Fibroblast of villous mesenchyme (primary cell): ENCODE measurements at regions not wholly inside any gene's neighbourhood (a gene's known extent, or its start where the extent isn't known, plus 50 kb on each side); places are given as distances from the start of the nearest gene placed in this dataset.

Source experiments
- DNase-seq: peaks from one replicate; pipeline ENCODE4 v3.0.0-alpha.2; 2010; ENCODE audit warnings: low read depth
- H3K4me3 ChIP-seq: 2 replicates; pipeline ENCODE4 v1.5.1; 2011; ENCODE audit warnings: low read depth, mild to moderate bottlenecking, low read length
- TF ChIP-seq, protein P1 (sequence below): IDR thresholded peaks from 2 replicates; pipeline ENCODE4 v1.5.1; 2012; ENCODE audit warnings: low read depth, mild to moderate bottlenecking, low read length; ENCODE audit not compliant: insufficient read depth

DNA sequence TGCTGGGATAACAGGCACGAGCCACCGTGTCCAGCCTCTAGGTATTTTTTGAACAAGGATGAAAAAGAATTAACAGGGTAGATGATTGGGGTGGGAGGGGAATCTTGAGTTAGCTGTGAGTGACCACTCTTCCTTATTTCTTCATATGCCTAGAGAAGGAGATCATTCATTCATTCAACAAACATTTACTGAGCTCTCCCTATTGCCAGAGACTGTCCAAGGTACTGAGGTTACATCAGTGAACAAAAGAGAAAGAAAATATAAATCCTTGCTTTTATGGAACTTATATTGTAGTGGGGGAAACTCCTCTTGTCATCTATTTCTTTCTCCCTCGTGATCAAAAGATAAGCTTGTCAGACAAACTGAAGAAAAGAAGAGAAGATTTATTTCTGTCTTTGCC is 62.9 kb downstream of the S1PR1 start:
- no peak for DNase-seq
- no peak overlapping the region for H3K4me3 ChIP-seq
- TF ChIP-seq, protein P1, sequence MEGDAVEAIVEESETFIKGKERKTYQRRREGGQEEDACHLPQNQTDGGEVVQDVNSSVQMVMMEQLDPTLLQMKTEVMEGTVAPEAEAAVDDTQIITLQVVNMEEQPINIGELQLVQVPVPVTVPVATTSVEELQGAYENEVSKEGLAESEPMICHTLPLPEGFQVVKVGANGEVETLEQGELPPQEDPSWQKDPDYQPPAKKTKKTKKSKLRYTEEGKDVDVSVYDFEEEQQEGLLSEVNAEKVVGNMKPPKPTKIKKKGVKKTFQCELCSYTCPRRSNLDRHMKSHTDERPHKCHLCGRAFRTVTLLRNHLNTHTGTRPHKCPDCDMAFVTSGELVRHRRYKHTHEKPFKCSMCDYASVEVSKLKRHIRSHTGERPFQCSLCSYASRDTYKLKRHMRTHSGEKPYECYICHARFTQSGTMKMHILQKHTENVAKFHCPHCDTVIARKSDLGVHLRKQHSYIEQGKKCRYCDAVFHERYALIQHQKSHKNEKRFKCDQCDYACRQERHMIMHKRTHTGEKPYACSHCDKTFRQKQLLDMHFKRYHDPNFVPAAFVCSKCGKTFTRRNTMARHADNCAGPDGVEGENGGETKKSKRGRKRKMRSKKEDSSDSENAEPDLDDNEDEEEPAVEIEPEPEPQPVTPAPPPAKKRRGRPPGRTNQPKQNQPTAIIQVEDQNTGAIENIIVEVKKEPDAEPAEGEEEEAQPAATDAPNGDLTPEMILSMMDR: no peak

DNA sequence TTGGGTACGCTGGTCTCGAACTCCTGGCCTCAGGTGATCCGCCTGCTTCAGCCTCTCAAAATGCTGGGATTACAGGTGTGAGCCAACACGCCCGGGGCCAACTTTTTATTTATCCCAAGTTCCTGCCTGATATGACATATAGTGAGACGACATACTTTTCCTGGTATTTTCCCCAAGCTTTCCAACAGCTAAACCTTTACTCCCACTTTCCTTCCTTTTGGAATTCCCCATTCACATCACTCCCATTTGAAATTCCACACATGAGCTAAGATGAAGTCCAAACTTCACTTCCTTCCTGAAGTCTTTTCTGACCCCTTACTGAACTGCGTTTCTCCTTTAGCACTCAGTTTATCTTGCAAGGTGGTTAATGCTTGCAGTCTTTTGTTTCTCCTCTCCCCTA is 64.1 kb downstream of the S1PR1 start:
- no peak overlapping the region for H3K4me3 ChIP-seq
- DNase-seq: no peak
- TF ChIP-seq, protein P1: no peak

DNA sequence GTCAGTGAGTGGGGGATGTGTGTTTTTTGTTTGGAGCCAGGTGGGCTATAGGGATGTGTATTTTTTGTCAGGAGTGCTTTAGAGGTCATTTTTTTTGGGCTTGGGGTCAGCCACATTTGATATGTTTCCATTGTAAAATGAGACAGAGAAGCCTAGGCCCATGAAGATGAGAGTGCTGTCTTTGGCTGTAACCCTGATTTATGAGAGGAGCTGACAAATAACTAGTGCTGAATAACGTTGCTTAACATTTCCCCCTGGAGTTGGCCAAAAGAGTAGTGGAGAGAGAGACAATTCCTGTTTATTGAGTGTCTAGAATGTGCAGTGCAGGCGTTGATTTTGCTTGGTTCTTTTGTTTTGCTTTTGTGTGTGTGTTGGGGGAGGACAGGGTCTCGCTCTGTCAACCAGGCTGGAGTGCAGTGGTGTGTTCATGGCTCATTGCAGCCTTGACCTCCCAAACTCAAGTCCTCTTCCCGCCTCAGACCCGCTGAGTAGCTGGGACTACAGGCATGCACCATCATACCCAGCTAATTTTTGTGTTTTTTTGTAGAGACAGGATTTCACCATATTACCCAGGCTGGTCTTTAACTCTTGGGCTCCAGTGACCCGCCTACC is 64.7 kb downstream of the S1PR1 start:
- no peak for DNase-seq
- no peak overlapping the region for H3K4me3 ChIP-seq
- TF ChIP-seq, protein P1: no peak

DNA sequence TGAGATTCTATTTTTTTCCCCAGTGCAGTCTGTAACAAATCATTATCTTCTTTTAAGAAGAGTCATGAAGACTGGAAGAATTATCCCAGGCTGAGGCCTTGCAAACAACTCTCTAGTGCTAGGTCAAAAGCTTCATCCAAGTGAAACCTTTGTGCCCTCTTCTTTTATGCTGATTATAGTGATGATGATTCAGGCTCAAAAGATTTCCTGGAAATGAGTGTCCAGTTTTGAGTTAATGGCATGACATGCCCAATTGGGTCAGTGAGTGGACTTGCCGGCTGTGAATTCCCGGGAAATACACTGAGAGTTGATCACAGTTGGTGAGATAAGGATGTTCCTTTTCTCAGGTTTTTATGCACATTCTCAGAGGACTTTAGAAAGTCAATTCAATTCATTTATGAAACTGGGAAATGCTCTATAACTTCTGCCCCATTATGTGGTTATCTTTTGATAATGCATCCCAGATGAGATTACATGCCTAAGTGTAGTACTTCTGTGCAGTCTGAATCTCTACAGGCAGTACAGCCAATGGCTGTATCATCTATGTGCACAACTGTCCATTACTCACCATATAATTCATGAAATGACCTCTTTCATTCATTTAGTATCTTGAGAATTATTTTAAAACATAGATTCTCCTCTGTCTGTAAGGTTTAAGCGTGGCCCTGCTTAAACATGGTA is 66.2 kb downstream of the S1PR1 start:
- DNase-seq: no peak
- H3K4me3 ChIP-seq: no peak overlapping the region
- TF ChIP-seq, protein P1: no peak

DNA sequence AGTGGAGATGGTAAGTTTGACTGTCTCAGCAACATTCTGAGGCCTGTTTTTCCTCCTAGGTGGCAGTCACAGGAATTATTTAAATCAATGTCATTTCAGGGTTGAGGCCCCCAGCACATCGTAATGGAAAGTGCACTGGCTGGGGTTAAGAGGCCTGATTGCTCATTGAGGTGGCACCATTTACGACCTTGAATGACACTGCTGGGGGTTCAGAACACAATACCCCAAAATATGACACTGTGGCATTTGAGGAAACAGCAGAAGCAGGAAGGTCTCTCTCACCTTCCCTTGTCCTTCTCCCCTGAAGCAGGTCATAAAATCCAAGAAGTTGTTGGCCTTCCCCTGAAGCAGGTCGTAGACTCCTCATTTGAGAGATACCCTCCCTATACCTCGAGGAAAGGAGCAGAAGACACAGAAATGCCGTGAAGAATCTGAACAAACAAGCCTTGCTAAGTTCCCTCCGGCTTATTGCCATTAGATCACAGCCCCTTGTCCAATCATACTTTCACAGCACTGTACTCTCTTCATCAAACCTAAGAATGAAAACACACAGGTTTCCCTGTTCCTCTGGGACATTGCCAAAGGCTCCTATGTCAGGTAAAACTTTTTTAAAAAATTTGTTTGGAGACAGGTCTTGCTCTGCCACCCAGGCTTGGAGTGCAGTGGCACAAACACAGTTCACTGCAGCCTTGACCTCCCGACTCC is 71.3 kb downstream of the S1PR1 start:
- no peak for DNase-seq
- no peak overlapping the region for H3K4me3 ChIP-seq
- TF ChIP-seq, protein P1: no peak

DNA sequence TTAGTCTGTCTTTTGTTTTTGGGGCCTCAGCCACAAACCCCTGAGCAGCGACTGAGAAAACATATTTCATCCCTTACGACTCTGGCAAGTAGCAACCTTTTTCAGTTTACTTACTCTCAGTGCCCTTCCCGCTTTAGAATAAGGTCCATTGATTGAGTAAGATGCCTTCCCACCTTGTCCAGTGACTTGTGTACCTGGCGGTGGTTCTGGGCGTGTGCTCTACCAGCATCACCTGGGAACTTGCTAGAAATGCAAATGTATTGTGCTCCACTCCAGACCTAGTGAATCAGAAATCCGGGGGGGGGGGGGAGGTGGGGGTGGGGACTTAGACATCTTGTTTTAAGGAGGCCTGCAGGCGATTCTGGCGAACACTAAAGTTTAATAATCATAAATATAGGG is 72.1 kb downstream of the S1PR1 start:
- TF ChIP-seq, protein P1: no peak
- DNase-seq: no peak
- no peak overlapping the region for H3K4me3 ChIP-seq
